GM23248 (cell line): ENCODE measurements at regions not wholly inside any gene's neighbourhood (a gene's known extent, or its start where the extent isn't known, plus 50 kb on each side); places are given as distances from the start of the nearest gene placed in this dataset.
A peak's percentile ranks its signal among the peaks of the same experiment; 100 is the strongest.

Source experiments
- DNase-seq: peaks from one replicate; pipeline ENCODE4 v3.0.0-alpha.2; 2015
- H2AFZ ChIP-seq: fragments of 200-600 bp; sonication (generic); 2 replicates; pipeline ENCODE4 v1.6.1; 2016; ENCODE audit warnings: antibody characterized with exemption
- H3F3A ChIP-seq: fragments of 200-600 bp; sonication (generic); 2 replicates; pipeline ENCODE4 v1.6.1; 2016; ENCODE audit warnings: mild to moderate bottlenecking, antibody characterized with exemption, mixed run types; ENCODE audit not compliant: insufficient read depth
- H3K27ac ChIP-seq: fragments of 200-600 bp; sonication (generic); 2 replicates; pipeline ENCODE4 v1.5.1; 2016; ENCODE audit warnings: mild to moderate bottlenecking
- H3K27me3 ChIP-seq: fragments of 200-600 bp; sonication (generic); replicated peaks from 2 replicates; pipeline ENCODE4 v1.6.1; 2016; ENCODE audit warnings: mild to moderate bottlenecking; ENCODE audit not compliant: insufficient read depth
- H3K36me3 ChIP-seq: fragments of 200-600 bp; sonication (generic); 2 replicates; pipeline ENCODE4 v1.6.1; 2016; ENCODE audit warnings: low read depth, mild to moderate bottlenecking
- H3K4me1 ChIP-seq: fragments of 200-600 bp; sonication (generic); 2 replicates; pipeline ENCODE4 v1.6.1; 2016; ENCODE audit warnings: mild to moderate bottlenecking; ENCODE audit not compliant: insufficient read depth
- H3K4me2 ChIP-seq: fragments of 200-600 bp; sonication (generic); one replicate; pipeline ENCODE4 v1.6.1; 2016; ENCODE audit warnings: mild to moderate bottlenecking; ENCODE audit not compliant: unreplicated experiment
- H3K4me3 ChIP-seq: fragments of 200-600 bp; sonication (generic); 2 replicates; pipeline ENCODE4 v1.5.1; 2016; ENCODE audit warnings: mild to moderate bottlenecking
- H3K79me2 ChIP-seq: fragments of 200-600 bp; sonication (generic); 2 replicates; pipeline ENCODE4 v1.6.1; 2016; ENCODE audit warnings: mild to moderate bottlenecking; ENCODE audit not compliant: insufficient read depth
- H3K9ac ChIP-seq: fragments of 200-600 bp; sonication (generic); 2 replicates; pipeline ENCODE4 v1.6.1; 2016; ENCODE audit warnings: mild to moderate bottlenecking
- H3K9me2 ChIP-seq: fragments of 200-600 bp; sonication (generic); 2 replicates; pipeline ENCODE4 v1.6.1; 2016; ENCODE audit warnings: mixed run types, mild to moderate bottlenecking, moderate library complexity; ENCODE audit not compliant: insufficient read depth
- H3K9me3 ChIP-seq: fragments of 200-600 bp; sonication (generic); one replicate; pipeline ENCODE4 v1.6.1; 2017; ENCODE audit warnings: low read depth
- H4K20me1 ChIP-seq: fragments of 200-600 bp; sonication (generic); 2 replicates; pipeline ENCODE4 v1.6.0; 2016; ENCODE audit not compliant: insufficient read depth
- EZH2 ChIP-seq: fragments of 200-600 bp; sonication (generic); IDR thresholded peaks from 2 replicates; pipeline ENCODE4 v1.6.1; 2018; ENCODE audit warnings: antibody characterized with exemption, mild to moderate bottlenecking; ENCODE audit not compliant: insufficient read depth, poor library complexity, severe bottlenecking
- EZH2phosphoT487 ChIP-seq: fragments of 200-600 bp; sonication (generic); IDR thresholded peaks from 2 replicates; pipeline ENCODE4 v1.6.1; 2018; ENCODE audit warnings: antibody characterized with exemption, moderate library complexity, mild to moderate bottlenecking, low read depth; ENCODE audit not compliant: insufficient read depth
- WGBS, 2 experiments: methylation state at CpG; one replicate each; pipeline ENCODE4 v1.1.6; 2015 to 2017; ENCODE audit warnings: low lambda C conversion rate in 2 of 2, low coverage in 1 of 2; ENCODE audit errors: missing lambda C conversion rate in 2 of 2; 5-methylcytosine and 5-hydroxymethylcytosine counted together
- in situ Hi-C: fragments of 300-500 bp; cut with MboI; formaldehyde crosslinking; loops from 2 replicates; pipeline ENCODE4 v1.15.0; 2020

DNA sequence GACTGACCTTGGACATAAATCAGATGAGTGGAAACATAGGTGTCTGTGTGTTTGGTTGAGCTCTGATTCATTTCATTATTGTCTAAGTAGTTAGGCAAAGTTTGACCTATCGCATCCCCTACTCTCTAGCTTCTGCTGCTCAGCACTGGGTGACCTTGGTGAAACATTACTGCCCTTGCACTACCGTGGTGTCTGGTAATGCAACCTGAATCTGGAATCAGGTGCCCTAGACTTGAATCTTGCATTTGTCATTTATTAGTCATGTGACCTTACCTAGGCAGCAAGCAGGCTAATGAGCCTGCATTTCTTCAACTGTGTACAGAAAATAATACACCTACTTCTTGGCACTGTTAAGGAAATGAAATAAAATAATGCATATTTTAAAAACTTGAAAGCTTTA lies 242.3 kb upstream of the BLID start:
- Histone ChIP-seq H3K27ac (no peak overlapping the region), H3K9me2 (no peaks in the 10 kb centered on the region), H3K4me1 (0 out of 2 replicates have a peak, but pooled peaks cover 7% of the 10 kb centered on the region), H3K27me3 (no peaks in the 10 kb centered on the region), H3K79me2 (peaks cover 37% of the 10 kb centered on the region), H3K9me3 (no peaks in the 10 kb centered on the region), H3K9ac (no peak overlapping the region), H3F3A (peaks cover 12% of the 10 kb centered on the region; the same call in 1 of the 2 replicates), H4K20me1 (no peaks in the 10 kb centered on the region), H3K4me2 (no peak overlapping the region), H3K36me3 (peaks cover 3% of the 10 kb centered on the region; the same call in 1 of the 2 replicates), H2AFZ (no peak overlapping the region), H3K4me3 (no peak overlapping the region)
- 100% methylated on average over 2 of the region's 2 CpGs for WGBS, 2 experiments
- TF ChIP-seq EZH2phosphoT487, result no peak
- no peak for DNase-seq
- in situ Hi-C loops, result no loop called here

DNA sequence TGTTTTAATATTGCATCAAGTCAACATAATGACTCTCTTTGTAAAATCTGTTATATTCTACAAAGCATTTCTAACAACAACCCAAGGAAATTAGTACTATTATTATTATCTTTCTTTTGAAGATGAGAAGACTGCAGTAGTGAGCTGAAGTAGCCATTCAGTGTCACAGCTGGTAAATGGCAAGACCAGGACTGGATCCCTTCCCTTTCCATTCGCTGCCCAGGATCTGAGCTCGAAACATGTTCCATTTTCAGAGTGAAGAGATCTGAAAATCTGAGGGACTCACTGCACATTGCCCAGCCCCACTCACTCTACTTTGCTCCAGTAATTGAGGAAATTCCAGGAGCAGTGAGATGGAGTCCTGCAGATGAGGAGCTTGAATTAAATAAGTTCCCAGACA lies 240.0 kb upstream of the BLID start:
- H3K9ac ChIP-seq, result no peak overlapping the region
- no peak overlapping the region for H2AFZ ChIP-seq

DNA sequence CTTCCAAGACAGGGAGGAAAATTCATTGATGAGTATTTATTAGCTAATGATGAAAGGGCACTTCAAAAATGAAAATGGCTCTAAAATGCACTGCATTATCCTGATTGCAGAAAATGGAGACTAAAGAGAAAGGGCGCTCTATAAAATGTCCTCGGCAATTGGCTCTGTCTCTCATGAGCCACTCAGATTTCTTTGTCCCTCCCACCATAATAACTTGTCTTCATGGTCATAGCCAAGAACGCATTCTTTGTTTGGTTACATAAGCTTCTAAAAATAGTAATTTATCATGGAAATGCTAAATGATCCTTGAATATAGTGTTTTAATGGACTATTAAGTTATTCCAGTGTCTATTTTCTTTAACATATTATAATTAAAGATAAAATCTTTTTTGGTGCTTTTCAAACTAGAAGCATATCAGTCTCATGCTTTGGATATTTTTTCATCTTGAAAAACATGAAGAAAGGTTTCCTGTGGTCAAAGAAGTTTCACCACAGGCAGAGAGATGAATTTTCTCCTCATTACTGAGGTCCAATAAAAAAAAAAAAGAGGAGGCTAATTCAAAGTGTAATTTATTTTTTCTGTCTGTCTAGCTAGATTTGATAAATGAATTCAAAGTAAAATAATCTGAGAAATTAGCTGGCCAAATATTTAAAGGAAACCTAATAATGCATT lies 238.1 kb upstream of the BLID start:
- H3K27me3 ChIP-seq, result no peaks in the 10 kb centered on the region
- H4K20me1 ChIP-seq, result no peaks in the 10 kb centered on the region
- no peaks in the 10 kb centered on the region for H3K9me2 ChIP-seq
- TF ChIP-seq EZH2phosphoT487 (no peak), EZH2 (no peak)
- peak overlapping the region; percentile 41; the same call in 1 of the 2 replicates for H3K4me3 ChIP-seq
- DNase-seq, result peak; percentile 67
- peak overlapping the region; percentile 44 for H2AFZ ChIP-seq
- peaks cover 28% of the 10 kb centered on the region for H3K79me2 ChIP-seq
- H3K9ac ChIP-seq, result 0 out of 2 replicates have a peak overlapping the region, but pooled peaks have one; percentile 3
- H3K9me3 ChIP-seq, result no peaks in the 10 kb centered on the region
- in situ Hi-C loops, result no loop called here
- peaks cover 12% of the 10 kb centered on the region; the same call in 1 of the 2 replicates for H3F3A ChIP-seq
- 0 out of 2 replicates have a peak, but pooled peaks cover 7% of the 10 kb centered on the region for H3K4me1 ChIP-seq
- H3K4me2 ChIP-seq, result peak overlapping the region; percentile 69
- WGBS, 2 experiments, result 10 to 25% methylated on average over 3 of the region's 3 CpGs
- H3K27ac ChIP-seq, result no peak overlapping the region
- H3K36me3 ChIP-seq, result no peaks in the 10 kb centered on the region

More for the DNA sequence above, 240.0 kb upstream of the BLID start:
- in situ Hi-C loops, result no loop called here
- Histone ChIP-seq H3K36me3 (no peaks in the 10 kb centered on the region), H3K27ac (no peak overlapping the region), H3K4me2 (no peak overlapping the region), H4K20me1 (no peaks in the 10 kb centered on the region), H3K79me2 (peaks cover 27% of the 10 kb centered on the region), H3K9me3 (no peaks in the 10 kb centered on the region), H3F3A (peaks cover 12% of the 10 kb centered on the region; the same call in 1 of the 2 replicates), H3K4me3 (no peak overlapping the region), H3K9me2 (no peaks in the 10 kb centered on the region), H3K4me1 (0 out of 2 replicates have a peak, but pooled peaks cover 7% of the 10 kb centered on the region), H3K27me3 (no peaks in the 10 kb centered on the region)
- DNase-seq, result no peak
- 97 to 98% methylated on average over 2 of the region's 2 CpGs for WGBS, 2 experiments
- TF ChIP-seq EZH2, result no peak
- TF ChIP-seq EZH2phosphoT487, result no peak

DNA sequence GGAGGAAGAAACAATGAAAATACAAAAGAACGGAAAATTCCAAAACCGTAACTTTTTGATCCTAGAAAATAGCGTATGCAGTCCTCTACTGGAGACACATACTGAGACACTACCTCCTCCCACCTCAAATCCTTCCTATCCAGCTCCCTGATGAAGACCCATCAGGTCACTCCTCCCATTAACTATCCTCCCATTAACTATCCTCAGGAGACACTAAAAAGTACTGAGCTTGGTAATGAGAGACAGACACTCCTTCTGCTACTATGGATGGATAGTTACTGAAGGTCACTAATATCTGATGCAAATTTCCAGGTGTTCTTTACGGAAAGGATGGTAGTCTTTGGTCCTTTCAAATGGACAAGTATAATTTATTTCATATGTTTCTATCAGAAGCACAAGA lies 237.5 kb upstream of the BLID start:
- H3K9ac ChIP-seq, result 0 out of 2 replicates have a peak overlapping the region, but pooled peaks have one; percentile 3
- peak overlapping the region; percentile 44 for H2AFZ ChIP-seq
- H3K27me3 ChIP-seq, result no peaks in the 10 kb centered on the region
- no peaks in the 10 kb centered on the region for H3K36me3 ChIP-seq
- H3K79me2 ChIP-seq, result peaks cover 29% of the 10 kb centered on the region
- 81 to 83% methylated on average over 4 of the region's 4 CpGs for WGBS, 2 experiments
- no peak for DNase-seq
- no peaks in the 10 kb centered on the region for H4K20me1 ChIP-seq
- H3F3A ChIP-seq, result peaks cover 12% of the 10 kb centered on the region; the same call in 1 of the 2 replicates
- no peaks in the 10 kb centered on the region for H3K9me2 ChIP-seq
- no peak overlapping the region for H3K27ac ChIP-seq
- peak overlapping the region; percentile 69 for H3K4me2 ChIP-seq
- in situ Hi-C loops, result no loop called here
- H3K4me1 ChIP-seq, result 0 out of 2 replicates have a peak, but pooled peaks cover 7% of the 10 kb centered on the region
- peak overlapping the region; percentile 41; the same call in 1 of the 2 replicates for H3K4me3 ChIP-seq
- TF ChIP-seq EZH2phosphoT487, result no peak
- no peak for TF ChIP-seq EZH2
- H3K9me3 ChIP-seq, result no peaks in the 10 kb centered on the region
